SK-N-SH (cell line): ENCODE measurements at regions not wholly inside any gene's neighbourhood (a gene's known extent, or its start where the extent isn't known, plus 50 kb on each side); places are given as distances from the start of the nearest gene placed in this dataset.

Source experiments
- CTCF ChIA-PET: fragments of 300-600, 350-600 bp; formaldehyde crosslinking; extraction: SDS; loops from one replicate; lab custom pipeline; 2021; lab: Yijun Ruan, JAX
- POLR2A ChIA-PET: fragments of 350-600 bp; sonication (Branson Sonifier 250); formaldehyde crosslinking; extraction: SDS; loops from one replicate; lab custom pipeline; 2020; ENCODE audit warnings: antibody characterized with exemption, inconsistent platforms; lab: Yijun Ruan, JAX
- DNase-seq: peaks from one replicate; pipeline ENCODE4 v3.0.0; 2012
- H2AFZ ChIP-seq: fragments of 200-600 bp; sonication (generic); 2 replicates; pipeline ENCODE4 v1.8.1; 2016; ENCODE audit warnings: antibody characterized with exemption, mild to moderate bottlenecking, low read depth
- H3F3A ChIP-seq: fragments of 200-600 bp; sonication (generic); replicated peaks from 2 replicates; pipeline ENCODE3; 2016; ENCODE audit warnings: antibody characterized with exemption, mild to moderate bottlenecking; ENCODE audit not compliant: insufficient read depth
- H3K27ac ChIP-seq, 2 experiments: fragments of 200-500 bp in 1 of 2; fragments of 200-600 bp in 1 of 2; sonication (Bioruptor generic) in 1 of 2; sonication (generic), shearing (Covaris generic) in 1 of 2; 2 replicates each; pipeline versions ENCODE4 v1.5.1 to v1.6.1; 2014 to 2016; ENCODE audit warnings: low read depth in 2 of 2, inconsistent platforms in 1 of 2, low read length in 1 of 2, mild to moderate bottlenecking in 1 of 2, mixed read lengths in 1 of 2
- H3K27me3 ChIP-seq: fragments of 200-600 bp; sonication (generic), shearing (Covaris generic); 2 replicates; pipeline ENCODE4 v1.6.1; 2016; ENCODE audit warnings: mixed run types; ENCODE audit not compliant: insufficient read depth
- H3K36me3 ChIP-seq, 2 experiments: fragments of 200-500 bp in 1 of 2; fragments of 200-600 bp in 1 of 2; sonication (Bioruptor generic) in 1 of 2; sonication (generic) in 1 of 2; replicated peaks in 1 of 2; 2 replicates each; pipeline versions ENCODE3 to v1.5.1; 2014 to 2016; ENCODE audit warnings: low read length in 1 of 2, mild to moderate bottlenecking in 1 of 2; ENCODE audit not compliant: insufficient read depth in 2 of 2, control insufficient read depth in 1 of 2
- H3K4me1 ChIP-seq, 2 experiments: fragments of 200-500 bp in 1 of 2; fragments of 200-600 bp in 1 of 2; sonication (Bioruptor generic) in 1 of 2; sonication (generic), shearing (Covaris generic) in 1 of 2; 2 replicates each; pipeline versions ENCODE4 v1.5.1 to v1.6.1; 2014 to 2016; ENCODE audit warnings: low read depth in 1 of 2, low read length in 1 of 2, mixed run types in 1 of 2; ENCODE audit not compliant: insufficient read depth in 2 of 2, control insufficient read depth in 1 of 2
- H3K4me2 ChIP-seq: fragments of 200-600 bp; sonication (generic), shearing (Covaris generic); 2 replicates; pipeline ENCODE4 v1.6.1; 2017; ENCODE audit warnings: mixed run types
- H3K4me3 ChIP-seq, 2 experiments: fragments of 200-500 bp in 1 of 2; fragments of 200-600 bp in 1 of 2; sonication (Bioruptor generic) in 1 of 2; sonication (generic), shearing (Covaris generic) in 1 of 2; 2 replicates each; pipeline versions ENCODE4 v1.5.1 to v1.8.1; 2014 to 2016; ENCODE audit warnings: low read depth in 2 of 2, inconsistent platforms in 1 of 2, low read length in 1 of 2, mild to moderate bottlenecking in 1 of 2, mixed read lengths in 1 of 2, moderate library complexity in 1 of 2
- H3K79me2 ChIP-seq: fragments of 200-600 bp; sonication (generic); 2 replicates; pipeline ENCODE4 v1.8.1; 2017; ENCODE audit warnings: mild to moderate bottlenecking; ENCODE audit not compliant: insufficient read depth
- H3K9ac ChIP-seq: fragments of 200-600 bp; sonication (generic); 2 replicates; pipeline ENCODE4 v1.6.1; 2017; ENCODE audit warnings: mixed run types
- H3K9me2 ChIP-seq: fragments of 200-600 bp; sonication (generic); 2 replicates; pipeline ENCODE4 v1.6.1; 2017; ENCODE audit warnings: mixed run types
- H3K9me3 ChIP-seq: fragments of 200-600 bp; sonication (generic); 2 replicates; pipeline ENCODE4 v1.6.1; 2017; ENCODE audit warnings: mixed run types, mild to moderate bottlenecking, moderate library complexity
- H4K20me1 ChIP-seq: fragments of 200-600 bp; sonication (generic); 2 replicates; pipeline ENCODE4 v1.6.1; 2017; ENCODE audit warnings: mild to moderate bottlenecking, mixed run types; ENCODE audit not compliant: insufficient read depth
- CHD2 ChIP-seq: fragments of 150-350 bp; IDR thresholded peaks from 2 replicates; pipeline ENCODE4 v1.6.1; 2018; ENCODE audit warnings: low read length; ENCODE audit not compliant: partially characterized antibody
- ELF1 ChIP-seq: IDR thresholded peaks from 2 replicates; pipeline ENCODE4 v1.4.0; 2012
- EZH2phosphoT487 ChIP-seq: fragments of 200-600 bp; sonication (generic); IDR thresholded peaks from 2 replicates; pipeline ENCODE4 v1.6.1; 2017; ENCODE audit warnings: low read depth, mixed run types, mild to moderate bottlenecking, antibody characterized with exemption, moderate library complexity, borderline replicate concordance
- FOSL2 ChIP-seq: IDR thresholded peaks from 2 replicates; pipeline ENCODE4 v1.4.0; 2012; ENCODE audit warnings: low read depth, mild to moderate bottlenecking, moderate library complexity, borderline replicate concordance
- FOXM1 ChIP-seq: IDR thresholded peaks from 2 replicates; pipeline ENCODE4 v1.4.0; 2012; ENCODE audit warnings: low read depth, mild to moderate bottlenecking
- GABPA ChIP-seq: IDR thresholded peaks from 2 replicates; pipeline ENCODE4 v1.4.0; 2012; ENCODE audit warnings: low read depth, mild to moderate bottlenecking
- IRF3 ChIP-seq: fragments of 150-350 bp; IDR thresholded peaks from 2 replicates; pipeline ENCODE4 v1.6.1; 2016; ENCODE audit warnings: mild to moderate bottlenecking, low read depth, low read length
- MAX ChIP-seq: IDR thresholded peaks from 2 replicates; pipeline ENCODE4 v1.4.0; 2012; ENCODE audit warnings: low read depth
- MXI1 ChIP-seq: IDR thresholded peaks from 2 replicates; pipeline ENCODE4 v1.6.1; 2012; ENCODE audit warnings: mild to moderate bottlenecking, low read depth, low read length, improper control_type of control experiment
- NFIC ChIP-seq: IDR thresholded peaks from 2 replicates; pipeline ENCODE4 v1.4.0; 2012; ENCODE audit warnings: borderline replicate concordance
- NRF1 ChIP-seq: IDR thresholded peaks from 2 replicates; pipeline ENCODE4 v1.6.1; 2012; ENCODE audit warnings: low read depth, mild to moderate bottlenecking, low read length
- RCOR1 ChIP-seq: fragments of 150-350 bp; IDR thresholded peaks from 2 replicates; pipeline ENCODE4 v1.6.1; 2017; ENCODE audit warnings: antibody characterized with exemption, low read length
- RFX5 ChIP-seq: IDR thresholded peaks from 2 replicates; pipeline ENCODE4 v1.6.1; 2012; ENCODE audit warnings: mild to moderate bottlenecking, improper control_type of control experiment, low read length
- RXRA ChIP-seq: IDR thresholded peaks from 2 replicates; pipeline ENCODE4 v1.4.0; 2012; ENCODE audit warnings: low read depth, mild to moderate bottlenecking, borderline replicate concordance
- SIN3A ChIP-seq: IDR thresholded peaks from 2 replicates; pipeline ENCODE4 v1.6.1; 2012; ENCODE audit warnings: low read depth, mild to moderate bottlenecking, low read length, moderate library complexity, borderline replicate concordance
- SMC3 ChIP-seq: IDR thresholded peaks from 2 replicates; pipeline ENCODE4 v1.6.1; 2012; ENCODE audit warnings: low read depth, low read length, improper control_type of control experiment
- TAF1 ChIP-seq: IDR thresholded peaks from 2 replicates; pipeline ENCODE4 v1.6.1; 2012; ENCODE audit warnings: low read depth, mild to moderate bottlenecking, low read length, moderate library complexity, borderline replicate concordance
- TEAD4 ChIP-seq: IDR thresholded peaks from 2 replicates; pipeline ENCODE4 v1.4.0; 2012; ENCODE audit warnings: mild to moderate bottlenecking, borderline replicate concordance; ENCODE audit not compliant: insufficient read depth
- USF1 ChIP-seq: IDR thresholded peaks from 2 replicates; pipeline ENCODE4 v1.4.0; 2012; ENCODE audit warnings: low read depth, borderline replicate concordance
- ZBTB33 ChIP-seq: IDR thresholded peaks from 2 replicates; pipeline ENCODE4 v1.4.0; 2012; ENCODE audit warnings: low read depth, borderline replicate concordance
- WGBS: methylation state at CpG from one replicate; pipeline ENCODE4 v1.1.6; 2017; ENCODE audit warnings: low lambda C conversion rate; 5-methylcytosine and 5-hydroxymethylcytosine counted together
- TF ChIP-seq, protein P1 (sequence below): IDR thresholded peaks from 2 replicates; pipeline ENCODE4 v1.6.1; 2012; ENCODE audit warnings: mild to moderate bottlenecking, low read depth, low read length, moderate library complexity

DNA sequence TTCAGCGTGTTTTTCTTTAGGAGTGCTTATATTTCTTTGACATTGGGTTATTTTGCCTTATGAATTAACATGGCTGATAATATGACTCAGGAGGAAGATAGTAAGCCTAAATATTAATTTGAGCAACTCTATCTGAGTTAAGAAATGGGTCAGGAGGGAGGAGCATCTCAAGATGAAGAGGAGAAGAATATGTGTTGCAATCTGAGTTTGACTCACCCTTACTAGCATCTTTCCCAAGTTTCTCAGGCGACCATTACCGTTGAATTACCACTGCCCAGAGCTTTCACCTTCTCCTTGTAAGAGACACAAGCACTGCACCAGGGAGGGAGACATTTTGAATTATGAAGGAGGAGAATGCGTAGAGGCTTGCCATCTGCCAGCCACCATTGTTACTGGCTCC lies 138.3 kb upstream of the MYRIP start:
- Histone ChIP-seq H2AFZ (no peak overlapping the region), H3K27me3 (no peaks in the 10 kb centered on the region), H3K36me3 (no peaks in the 10 kb centered on the region), H3K9me3 (no peaks in the 10 kb centered on the region), H3K4me2 (no peak overlapping the region), H3K9me2 (no peaks in the 10 kb centered on the region), H3K27ac (no peak overlapping the region), H3K79me2 (no peaks in the 10 kb centered on the region), H4K20me1 (no peaks in the 10 kb centered on the region), H3K4me3 (no peak overlapping the region), H3F3A (no peaks in the 10 kb centered on the region), H3K9ac (no peak overlapping the region), H3K4me1 (no peaks in the 10 kb centered on the region)
- DNase-seq = no peak
- TF ChIP-seq MAX (no peak), RFX5 (no peak), FOXM1 (no peak), SMC3 (no peak), SIN3A (no peak), TAF1 (no peak), NFIC (no peak), ELF1 (no peak), EZH2phosphoT487 (no peak), FOSL2 (no peak), TEAD4 (no peak)
- TF ChIP-seq, protein P1, sequence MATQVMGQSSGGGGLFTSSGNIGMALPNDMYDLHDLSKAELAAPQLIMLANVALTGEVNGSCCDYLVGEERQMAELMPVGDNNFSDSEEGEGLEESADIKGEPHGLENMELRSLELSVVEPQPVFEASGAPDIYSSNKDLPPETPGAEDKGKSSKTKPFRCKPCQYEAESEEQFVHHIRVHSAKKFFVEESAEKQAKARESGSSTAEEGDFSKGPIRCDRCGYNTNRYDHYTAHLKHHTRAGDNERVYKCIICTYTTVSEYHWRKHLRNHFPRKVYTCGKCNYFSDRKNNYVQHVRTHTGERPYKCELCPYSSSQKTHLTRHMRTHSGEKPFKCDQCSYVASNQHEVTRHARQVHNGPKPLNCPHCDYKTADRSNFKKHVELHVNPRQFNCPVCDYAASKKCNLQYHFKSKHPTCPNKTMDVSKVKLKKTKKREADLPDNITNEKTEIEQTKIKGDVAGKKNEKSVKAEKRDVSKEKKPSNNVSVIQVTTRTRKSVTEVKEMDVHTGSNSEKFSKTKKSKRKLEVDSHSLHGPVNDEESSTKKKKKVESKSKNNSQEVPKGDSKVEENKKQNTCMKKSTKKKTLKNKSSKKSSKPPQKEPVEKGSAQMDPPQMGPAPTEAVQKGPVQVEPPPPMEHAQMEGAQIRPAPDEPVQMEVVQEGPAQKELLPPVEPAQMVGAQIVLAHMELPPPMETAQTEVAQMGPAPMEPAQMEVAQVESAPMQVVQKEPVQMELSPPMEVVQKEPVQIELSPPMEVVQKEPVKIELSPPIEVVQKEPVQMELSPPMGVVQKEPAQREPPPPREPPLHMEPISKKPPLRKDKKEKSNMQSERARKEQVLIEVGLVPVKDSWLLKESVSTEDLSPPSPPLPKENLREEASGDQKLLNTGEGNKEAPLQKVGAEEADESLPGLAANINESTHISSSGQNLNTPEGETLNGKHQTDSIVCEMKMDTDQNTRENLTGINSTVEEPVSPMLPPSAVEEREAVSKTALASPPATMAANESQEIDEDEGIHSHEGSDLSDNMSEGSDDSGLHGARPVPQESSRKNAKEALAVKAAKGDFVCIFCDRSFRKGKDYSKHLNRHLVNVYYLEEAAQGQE = no peak
- 59% methylated on average over 4 of the region's 4 CpGs for WGBS
- POLR2A ChIA-PET = no interaction called here
- CTCF ChIA-PET = interaction anchor here (1.2 to 4.4 kb wide), 2 partner anchors 508 to 510 kb away, joined by 4 to 30 read pairs; no protein-coding TSS in a partner anchor

GRCh38 chr3:39671600-39671999 lies 137.8 kb upstream of the MYRIP start:
- Histone ChIP-seq H3K4me1 (no peaks in the 10 kb centered on the region), H4K20me1 (no peaks in the 10 kb centered on the region), H3K4me2 (no peak overlapping the region), H3F3A (no peaks in the 10 kb centered on the region), H2AFZ (no peak overlapping the region), H3K79me2 (no peaks in the 10 kb centered on the region), H3K9me3 (no peaks in the 10 kb centered on the region), H3K9ac (no peak overlapping the region), H3K27me3 (no peaks in the 10 kb centered on the region), H3K36me3 (no peaks in the 10 kb centered on the region), H3K4me3 (no peak overlapping the region), H3K27ac (no peak overlapping the region), H3K9me2 (no peaks in the 10 kb centered on the region)
- POLR2A ChIA-PET = no interaction called here
- WGBS = 23% methylated on average over 2 of the region's 2 CpGs
- no peak for DNase-seq
- CTCF ChIA-PET = interaction anchor here (1.2 to 4.4 kb wide), 2 partner anchors 507 to 509 kb away, joined by 4 to 30 read pairs; no protein-coding TSS in a partner anchor
- TF ChIP-seq NFIC = no peak
- TF ChIP-seq ZBTB33 = no peak
- no peak for TF ChIP-seq NRF1
- no peak for TF ChIP-seq MXI1
- no peak for TF ChIP-seq SIN3A
- no peak for TF ChIP-seq TEAD4
- TF ChIP-seq RXRA = no peak
- TF ChIP-seq USF1 = no peak
- no peak for TF ChIP-seq CHD2
- TF ChIP-seq IRF3 = no peak
- no peak for TF ChIP-seq GABPA
- no peak for TF ChIP-seq RCOR1
- no peak for TF ChIP-seq FOSL2
